ENCODE measurements at regions not wholly inside any gene's neighbourhood (a gene's known extent, or its start where the extent isn't known, plus 50 kb on each side); places are given as distances from the start of the nearest gene placed in this dataset.

- no peak for TF ChIP-seq POLR2A (IDR thresholded peaks at IDR 0.05)
- TF ChIP-seq CTCF (IDR thresholded peaks at IDR 0.05), result no peak
- no peak for TF ChIP-seq POLR2AphosphoS5 (IDR thresholded peaks at IDR 0.05)
Observed at GRCh38 chr9:73855206-73855605, 641.9 kb upstream of the RORB start.

Measured in upper lobe of left lung (tissue), 4 donors.